HFF-Myc (cell line): ENCODE measurements at regions not wholly inside any gene's neighbourhood (a gene's known extent, or its start where the extent isn't known, plus 50 kb on each side); places are given as distances from the start of the nearest gene placed in this dataset.

Experiments
- DNase-seq: peaks from one replicate; pipeline ENCODE4 v3.0.0-alpha.2; 2011; ENCODE audit warnings: low read depth; ENCODE audit errors: extremely low read depth
- H3K4me3 ChIP-seq: replicated peaks from 2 replicates; pipeline ENCODE4 v1.5.1; 2011; ENCODE audit warnings: low read depth, mild to moderate bottlenecking, control low read depth, low read length
- TF ChIP-seq, protein P1 (sequence below): IDR thresholded peaks from 2 replicates; pipeline ENCODE4 v1.5.1; 2012; ENCODE audit warnings: mild to moderate bottlenecking, low read depth, low read length, control low read depth; ENCODE audit errors: missing control alignments

DNA sequence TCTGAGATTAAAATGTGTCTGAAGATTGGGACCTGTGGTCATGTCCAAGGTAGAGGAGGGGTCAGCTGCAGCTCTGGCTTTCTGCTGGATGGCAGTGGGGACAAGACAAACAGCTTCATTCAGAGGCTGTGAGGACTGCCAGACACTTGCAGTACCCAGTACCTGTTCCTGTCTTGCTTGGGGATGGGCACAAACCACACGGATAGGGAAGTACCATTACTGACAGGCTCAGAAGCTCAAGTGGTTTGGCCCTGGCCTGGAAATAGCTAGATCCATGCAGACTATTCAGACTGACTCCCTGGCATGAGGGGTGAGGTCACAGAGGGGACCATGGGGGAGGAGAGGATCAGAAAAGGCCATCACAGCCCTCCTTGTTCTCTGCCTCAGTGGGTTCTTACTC lies 56.0 kb upstream of the COMTD1 start:
- no peak for DNase-seq
- TF ChIP-seq, protein P1, sequence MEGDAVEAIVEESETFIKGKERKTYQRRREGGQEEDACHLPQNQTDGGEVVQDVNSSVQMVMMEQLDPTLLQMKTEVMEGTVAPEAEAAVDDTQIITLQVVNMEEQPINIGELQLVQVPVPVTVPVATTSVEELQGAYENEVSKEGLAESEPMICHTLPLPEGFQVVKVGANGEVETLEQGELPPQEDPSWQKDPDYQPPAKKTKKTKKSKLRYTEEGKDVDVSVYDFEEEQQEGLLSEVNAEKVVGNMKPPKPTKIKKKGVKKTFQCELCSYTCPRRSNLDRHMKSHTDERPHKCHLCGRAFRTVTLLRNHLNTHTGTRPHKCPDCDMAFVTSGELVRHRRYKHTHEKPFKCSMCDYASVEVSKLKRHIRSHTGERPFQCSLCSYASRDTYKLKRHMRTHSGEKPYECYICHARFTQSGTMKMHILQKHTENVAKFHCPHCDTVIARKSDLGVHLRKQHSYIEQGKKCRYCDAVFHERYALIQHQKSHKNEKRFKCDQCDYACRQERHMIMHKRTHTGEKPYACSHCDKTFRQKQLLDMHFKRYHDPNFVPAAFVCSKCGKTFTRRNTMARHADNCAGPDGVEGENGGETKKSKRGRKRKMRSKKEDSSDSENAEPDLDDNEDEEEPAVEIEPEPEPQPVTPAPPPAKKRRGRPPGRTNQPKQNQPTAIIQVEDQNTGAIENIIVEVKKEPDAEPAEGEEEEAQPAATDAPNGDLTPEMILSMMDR = no peak
- no peak overlapping the region for H3K4me3 ChIP-seq

DNA sequence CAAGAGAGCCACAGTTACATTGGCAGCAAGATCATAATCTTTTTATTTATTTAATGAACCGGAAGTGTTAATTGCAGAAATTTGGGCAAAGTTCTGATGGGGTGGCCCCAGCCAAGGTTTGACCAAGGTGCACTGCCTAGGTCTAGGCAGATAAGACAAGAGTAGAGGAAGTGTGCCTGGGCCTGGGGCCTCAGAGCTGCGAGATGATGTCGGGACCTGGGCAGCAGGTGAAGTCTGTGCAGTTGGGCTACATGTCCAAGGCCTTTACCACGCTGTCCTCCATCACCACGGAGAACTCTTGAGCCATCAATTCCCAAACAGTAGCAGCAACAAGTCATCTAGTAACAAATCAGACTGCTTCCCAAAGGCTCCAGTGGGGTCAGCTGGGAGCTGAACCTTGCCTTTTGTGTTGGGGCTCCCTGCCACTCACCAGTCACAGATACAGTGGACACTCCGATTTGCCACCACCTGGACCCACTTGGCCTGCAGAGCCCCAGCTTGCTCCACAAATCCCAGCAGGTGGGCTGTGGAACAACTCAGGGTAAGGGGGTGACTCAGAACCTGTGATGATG lies 52.5 kb upstream of the COMTD1 start:
- H3K4me3 ChIP-seq = no peak overlapping the region
- DNase-seq = no peak
- TF ChIP-seq, protein P1 = no peak

DNA sequence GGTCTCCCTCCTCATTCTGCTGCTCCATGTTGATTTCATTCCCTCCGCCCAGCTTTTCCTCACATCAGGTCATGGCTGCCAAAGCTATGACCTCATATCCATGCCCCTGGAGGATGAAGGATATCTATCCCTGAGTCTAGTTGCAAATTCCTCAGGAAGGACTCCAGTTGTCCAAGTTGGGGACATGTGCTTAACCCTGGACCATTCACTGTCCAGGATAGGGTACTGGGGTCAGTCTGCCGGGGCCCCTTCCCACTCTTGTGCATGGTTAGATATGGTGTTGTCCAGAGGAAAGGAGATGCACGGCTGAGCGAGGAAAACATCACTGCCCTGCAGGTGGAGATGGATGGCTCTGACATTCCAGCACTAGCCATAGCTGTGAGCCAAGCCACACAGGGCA lies 51.9 kb upstream of the COMTD1 start:
- H3K4me3 ChIP-seq = no peak overlapping the region
- TF ChIP-seq, protein P1 = no peak
- DNase-seq = no peak

GRCh38 chr10:75286901-75287300 lies 51.1 kb upstream of the COMTD1 start:
- no peak overlapping the region for H3K4me3 ChIP-seq
- TF ChIP-seq, protein P1 = no peak
- DNase-seq = no peak
